ENCODE measurements at regions not wholly inside any gene's neighbourhood (a gene's known extent, or its start where the extent isn't known, plus 50 kb on each side); places are given as distances from the start of the nearest gene placed in this dataset.

- DNase-seq (ENCODE audit: low read depth, low spot score) = no peak
- H3K36me3 ChIP-seq (ENCODE audit: control insufficient read depth, insufficient read depth, low read length) = no peaks in the 10 kb centered on the region
- no CpG with 5 or more reads among the region's 5 CpGs for WGBS (ENCODE audit: insufficient coverage, insufficient read length)
- H3K4me3 ChIP-seq (ENCODE audit: low read length) = no peak overlapping the region
- no peaks in the 10 kb centered on the region for H3K27me3 ChIP-seq (ENCODE audit: control insufficient read depth, insufficient read depth, low read length)
- no peaks in the 10 kb centered on the region for H3K9me3 ChIP-seq (ENCODE audit: control insufficient read depth, insufficient read depth, low read length)
- H3K27ac ChIP-seq (ENCODE audit: low read length) = no peak overlapping the region
- no peaks in the 10 kb centered on the region for H3K4me1 ChIP-seq (ENCODE audit: control insufficient read depth, insufficient read depth, low read length)
Measured at GRCh38 chr4:12724510-12724909, 759.6 kb downstream of the RAB28 start.

GRCh38 chr4:12723849-12724447, 760.2 kb downstream of the RAB28 start:
- WGBS (ENCODE audit: insufficient coverage, insufficient read length) = no CpG with 5 or more reads among the region's 7 CpGs
- Histone ChIP-seq H3K36me3 (ENCODE audit: control insufficient read depth, insufficient read depth, low read length) (no peaks in the 10 kb centered on the region), H3K4me3 (ENCODE audit: low read length) (no peak overlapping the region), H3K4me1 (ENCODE audit: control insufficient read depth, insufficient read depth, low read length) (no peaks in the 10 kb centered on the region), H3K27me3 (ENCODE audit: control insufficient read depth, insufficient read depth, low read length) (no peaks in the 10 kb centered on the region), H3K27ac (ENCODE audit: low read length) (no peak overlapping the region), H3K9me3 (ENCODE audit: control insufficient read depth, insufficient read depth, low read length) (no peaks in the 10 kb centered on the region)
- DNase-seq (ENCODE audit: low read depth, low spot score) = no peak

- Histone ChIP-seq H3K4me1 (ENCODE audit: control insufficient read depth, insufficient read depth, low read length) (no peaks in the 10 kb centered on the region), H3K9me3 (ENCODE audit: control insufficient read depth, insufficient read depth, low read length) (no peaks in the 10 kb centered on the region), H3K4me3 (ENCODE audit: low read length) (no peak overlapping the region), H3K36me3 (ENCODE audit: control insufficient read depth, insufficient read depth, low read length) (no peaks in the 10 kb centered on the region), H3K27me3 (ENCODE audit: control insufficient read depth, insufficient read depth, low read length) (no peaks in the 10 kb centered on the region), H3K27ac (ENCODE audit: low read length) (no peak overlapping the region)
- no peak for DNase-seq (ENCODE audit: low read depth, low spot score)
- WGBS (ENCODE audit: insufficient coverage, insufficient read length) = no CpG with 5 or more reads among the region's 1 CpG
Measured at GRCh38 chr4:12716896-12717295, 767.2 kb downstream of the RAB28 start.

GRCh38 chr4:12712648-12713339, 771.3 kb downstream of the RAB28 start:
- Histone ChIP-seq H3K36me3 (ENCODE audit: control insufficient read depth, insufficient read depth, low read length) (no peaks in the 10 kb centered on the region), H3K4me1 (ENCODE audit: control insufficient read depth, insufficient read depth, low read length) (no peaks in the 10 kb centered on the region), H3K27me3 (ENCODE audit: control insufficient read depth, insufficient read depth, low read length) (no peaks in the 10 kb centered on the region), H3K9me3 (ENCODE audit: control insufficient read depth, insufficient read depth, low read length) (no peaks in the 10 kb centered on the region), H3K4me3 (ENCODE audit: low read length) (no peak overlapping the region), H3K27ac (ENCODE audit: low read length) (no peak overlapping the region)
- no peak for DNase-seq (ENCODE audit: low read depth, low spot score)
- WGBS (ENCODE audit: insufficient coverage, insufficient read length) = no CpG with 5 or more reads among the region's 8 CpGs

GRCh38 chr4:12707381-12708175, 776.6 kb downstream of the RAB28 start:
- Histone ChIP-seq H3K36me3 (ENCODE audit: control insufficient read depth, insufficient read depth, low read length) (no peaks in the 10 kb centered on the region), H3K27ac (ENCODE audit: low read length) (no peak overlapping the region), H3K4me3 (ENCODE audit: low read length) (no peak overlapping the region), H3K27me3 (ENCODE audit: control insufficient read depth, insufficient read depth, low read length) (no peaks in the 10 kb centered on the region), H3K9me3 (ENCODE audit: control insufficient read depth, insufficient read depth, low read length) (no peaks in the 10 kb centered on the region), H3K4me1 (ENCODE audit: control insufficient read depth, insufficient read depth, low read length) (no peaks in the 10 kb centered on the region)
- no peak for DNase-seq (ENCODE audit: low read depth, low spot score)
- WGBS (ENCODE audit: insufficient coverage, insufficient read length) = no CpG with 5 or more reads among the region's 1 CpG

- Histone ChIP-seq H3K9me3 (ENCODE audit: control insufficient read depth, insufficient read depth, low read length) (no peaks in the 10 kb centered on the region), H3K27ac (ENCODE audit: low read length) (no peak overlapping the region), H3K36me3 (ENCODE audit: control insufficient read depth, insufficient read depth, low read length) (no peaks in the 10 kb centered on the region), H3K27me3 (ENCODE audit: control insufficient read depth, insufficient read depth, low read length) (no peaks in the 10 kb centered on the region), H3K4me1 (ENCODE audit: control insufficient read depth, insufficient read depth, low read length) (no peaks in the 10 kb centered on the region), H3K4me3 (ENCODE audit: low read length) (no peak overlapping the region)
- DNase-seq (ENCODE audit: low read depth, low spot score) = no peak
- WGBS (ENCODE audit: insufficient coverage, insufficient read length) = no CpG with 5 or more reads among the region's 9 CpGs
Measured at GRCh38 chr4:12703036-12703435, 781.1 kb downstream of the RAB28 start.

GRCh38 chr4:12701384-12701783, 782.8 kb downstream of the RAB28 start:
- H3K4me3 ChIP-seq (ENCODE audit: low read length) = no peak overlapping the region
- H3K27me3 ChIP-seq (ENCODE audit: control insufficient read depth, insufficient read depth, low read length) = no peaks in the 10 kb centered on the region
- no peak for DNase-seq (ENCODE audit: low read depth, low spot score)
- H3K4me1 ChIP-seq (ENCODE audit: control insufficient read depth, insufficient read depth, low read length) = no peaks in the 10 kb centered on the region
- H3K9me3 ChIP-seq (ENCODE audit: control insufficient read depth, insufficient read depth, low read length) = no peaks in the 10 kb centered on the region
- no peak overlapping the region for H3K27ac ChIP-seq (ENCODE audit: low read length)
- no CpG with 5 or more reads among the region's 1 CpG for WGBS (ENCODE audit: insufficient coverage, insufficient read length)
- no peaks in the 10 kb centered on the region for H3K36me3 ChIP-seq (ENCODE audit: control insufficient read depth, insufficient read depth, low read length)

GRCh38 chr4:12697970-12698369, 786.2 kb downstream of the RAB28 start:
- DNase-seq (ENCODE audit: low read depth, low spot score) = no peak
- H3K27me3 ChIP-seq (ENCODE audit: control insufficient read depth, insufficient read depth, low read length) = no peaks in the 10 kb centered on the region
- no CpG with 5 or more reads among the region's 2 CpGs for WGBS (ENCODE audit: insufficient coverage, insufficient read length)
- no peaks in the 10 kb centered on the region for H3K9me3 ChIP-seq (ENCODE audit: control insufficient read depth, insufficient read depth, low read length)
- H3K4me1 ChIP-seq (ENCODE audit: control insufficient read depth, insufficient read depth, low read length) = no peaks in the 10 kb centered on the region
- no peaks in the 10 kb centered on the region for H3K36me3 ChIP-seq (ENCODE audit: control insufficient read depth, insufficient read depth, low read length)
- no peak overlapping the region for H3K27ac ChIP-seq (ENCODE audit: low read length)
- H3K4me3 ChIP-seq (ENCODE audit: low read length) = no peak overlapping the region

GRCh38 chr4:12692815-12693214, 791.3 kb downstream of the RAB28 start:
- Histone ChIP-seq H3K4me3 (ENCODE audit: low read length) (no peak overlapping the region), H3K27ac (ENCODE audit: low read length) (no peak overlapping the region), H3K27me3 (ENCODE audit: control insufficient read depth, insufficient read depth, low read length) (no peaks in the 10 kb centered on the region), H3K4me1 (ENCODE audit: control insufficient read depth, insufficient read depth, low read length) (no peaks in the 10 kb centered on the region), H3K36me3 (ENCODE audit: control insufficient read depth, insufficient read depth, low read length) (no peaks in the 10 kb centered on the region), H3K9me3 (ENCODE audit: control insufficient read depth, insufficient read depth, low read length) (no peaks in the 10 kb centered on the region)
- WGBS (ENCODE audit: insufficient coverage, insufficient read length) = no CpG with 5 or more reads among the region's 2 CpGs
- no peak for DNase-seq (ENCODE audit: low read depth, low spot score)

GRCh38 chr4:12691168-12691567, 793.0 kb downstream of the RAB28 start:
- Histone ChIP-seq H3K36me3 (ENCODE audit: control insufficient read depth, insufficient read depth, low read length) (no peaks in the 10 kb centered on the region), H3K27me3 (ENCODE audit: control insufficient read depth, insufficient read depth, low read length) (no peaks in the 10 kb centered on the region), H3K4me1 (ENCODE audit: control insufficient read depth, insufficient read depth, low read length) (no peaks in the 10 kb centered on the region)

More at GRCh38 chr4:12691168-12691567, 793.0 kb downstream of the RAB28 start:
- no peak overlapping the region for H3K27ac ChIP-seq (ENCODE audit: low read length)
- no peak overlapping the region for H3K4me3 ChIP-seq (ENCODE audit: low read length)
- no peak for DNase-seq (ENCODE audit: low read depth, low spot score)
- no peaks in the 10 kb centered on the region for H3K9me3 ChIP-seq (ENCODE audit: control insufficient read depth, insufficient read depth, low read length)
